Fibroblast of mammary gland (primary cell): ENCODE measurements at regions not wholly inside any gene's neighbourhood (a gene's known extent, or its start where the extent isn't known, plus 50 kb on each side); places are given as distances from the start of the nearest gene placed in this dataset.
A peak's percentile ranks its signal among the peaks of the same experiment; 100 is the strongest.

Source experiments
- DNase-seq: peaks from one replicate; pipeline ENCODE4 v3.0.0-alpha.2; 2010; ENCODE audit warnings: low read depth
- H3K4me3 ChIP-seq: 2 replicates; pipeline ENCODE4 v1.5.1; 2011; ENCODE audit warnings: low read depth, mild to moderate bottlenecking, low read length, moderate library complexity; ENCODE audit not compliant: control insufficient read depth
- TF ChIP-seq, protein P1 (sequence below): conservative IDR thresholded peaks from 2 replicates; pipeline ENCODE4 v1.5.1; 2011; ENCODE audit warnings: low read depth, low read length, inconsistent platforms; ENCODE audit not compliant: control insufficient read depth, insufficient read depth

DNA sequence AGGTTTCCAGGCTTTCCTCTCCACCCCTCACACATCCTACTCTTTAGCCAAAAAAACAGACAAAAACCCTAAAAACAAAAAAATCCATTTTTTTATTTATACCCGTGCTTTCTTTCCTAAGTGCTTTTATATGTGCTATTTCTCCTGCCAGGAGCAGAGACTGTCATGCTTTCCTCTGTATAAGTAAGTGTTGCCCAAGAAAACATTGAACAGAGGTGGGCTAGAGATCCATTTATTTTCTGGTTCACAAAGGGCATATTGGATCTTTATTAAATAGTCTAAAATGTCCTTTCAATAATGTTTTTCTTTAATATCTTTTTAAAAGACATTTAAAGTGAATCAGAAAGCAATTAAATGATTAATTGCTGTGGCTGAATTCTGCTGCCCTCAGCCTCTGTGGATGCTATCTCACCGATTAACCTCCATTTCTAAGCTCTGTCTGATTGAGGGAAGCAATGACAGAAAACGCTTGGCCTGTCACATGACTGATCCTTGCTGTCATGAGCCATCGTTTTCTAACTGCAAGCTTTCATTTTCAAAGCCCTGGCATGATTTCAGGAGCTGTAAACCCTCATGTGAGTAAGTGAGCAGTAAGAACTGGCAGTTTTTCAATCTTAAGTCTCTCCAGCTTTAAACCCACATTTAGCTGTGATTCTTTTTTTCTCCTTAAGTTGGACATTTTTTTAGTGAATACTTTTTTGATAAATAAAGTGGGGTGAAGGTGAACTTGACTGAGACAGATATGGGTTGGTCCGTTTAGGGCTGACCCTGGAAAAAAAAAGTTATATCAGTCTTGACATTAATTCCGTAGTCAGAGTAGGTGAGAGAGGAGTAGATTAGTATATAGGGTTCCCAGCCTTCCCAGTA is 180.7 kb upstream of the PGRMC2 start:
- peak; percentile 100 for DNase-seq
- TF ChIP-seq, protein P1, sequence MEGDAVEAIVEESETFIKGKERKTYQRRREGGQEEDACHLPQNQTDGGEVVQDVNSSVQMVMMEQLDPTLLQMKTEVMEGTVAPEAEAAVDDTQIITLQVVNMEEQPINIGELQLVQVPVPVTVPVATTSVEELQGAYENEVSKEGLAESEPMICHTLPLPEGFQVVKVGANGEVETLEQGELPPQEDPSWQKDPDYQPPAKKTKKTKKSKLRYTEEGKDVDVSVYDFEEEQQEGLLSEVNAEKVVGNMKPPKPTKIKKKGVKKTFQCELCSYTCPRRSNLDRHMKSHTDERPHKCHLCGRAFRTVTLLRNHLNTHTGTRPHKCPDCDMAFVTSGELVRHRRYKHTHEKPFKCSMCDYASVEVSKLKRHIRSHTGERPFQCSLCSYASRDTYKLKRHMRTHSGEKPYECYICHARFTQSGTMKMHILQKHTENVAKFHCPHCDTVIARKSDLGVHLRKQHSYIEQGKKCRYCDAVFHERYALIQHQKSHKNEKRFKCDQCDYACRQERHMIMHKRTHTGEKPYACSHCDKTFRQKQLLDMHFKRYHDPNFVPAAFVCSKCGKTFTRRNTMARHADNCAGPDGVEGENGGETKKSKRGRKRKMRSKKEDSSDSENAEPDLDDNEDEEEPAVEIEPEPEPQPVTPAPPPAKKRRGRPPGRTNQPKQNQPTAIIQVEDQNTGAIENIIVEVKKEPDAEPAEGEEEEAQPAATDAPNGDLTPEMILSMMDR: no peak

DNA sequence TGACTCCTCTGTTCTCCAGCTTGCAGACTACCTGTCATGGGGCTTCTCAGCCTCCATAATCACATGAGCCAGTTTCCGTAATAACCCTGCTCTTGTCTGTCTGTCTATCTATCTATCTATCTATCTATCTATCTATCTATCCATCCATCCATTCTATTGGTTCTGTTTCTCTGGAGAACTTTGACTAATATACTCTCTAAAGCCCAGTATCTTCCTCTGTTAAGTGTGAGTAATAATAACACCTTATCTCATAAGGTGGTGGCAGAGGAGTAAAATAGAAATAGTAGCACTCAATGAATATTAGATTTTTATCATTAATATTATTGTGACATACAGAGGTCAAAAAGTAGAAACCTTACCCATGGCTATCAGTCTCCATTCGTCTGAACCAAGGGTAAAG is 177.9 kb upstream of the PGRMC2 start:
- no peak overlapping the region for H3K4me3 ChIP-seq
- TF ChIP-seq, protein P1: no peak
- no peak for DNase-seq

More for the DNA sequence above, 180.7 kb upstream of the PGRMC2 start:
- no peak overlapping the region for H3K4me3 ChIP-seq

DNA sequence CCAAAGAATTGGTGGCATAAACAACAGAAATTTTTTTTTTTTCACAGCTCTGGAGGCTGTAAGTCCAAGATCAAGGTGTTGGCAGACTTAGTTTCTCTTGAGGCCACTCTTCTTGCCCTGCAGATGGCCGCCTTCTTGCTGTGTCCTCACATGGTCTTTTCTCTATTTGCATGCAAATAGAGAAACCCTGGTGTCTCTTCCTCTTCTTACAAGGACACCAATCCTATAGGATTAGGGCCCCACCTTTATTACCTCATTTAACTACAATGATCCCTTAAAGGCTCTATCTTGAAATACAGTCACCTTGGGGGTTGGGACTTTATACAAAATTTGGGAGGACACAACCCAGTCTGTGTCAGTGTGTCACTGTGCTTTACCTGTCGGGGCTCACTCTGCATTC is 175.4 kb upstream of the PGRMC2 start:
- TF ChIP-seq, protein P1: no peak
- DNase-seq: no peak

DNA sequence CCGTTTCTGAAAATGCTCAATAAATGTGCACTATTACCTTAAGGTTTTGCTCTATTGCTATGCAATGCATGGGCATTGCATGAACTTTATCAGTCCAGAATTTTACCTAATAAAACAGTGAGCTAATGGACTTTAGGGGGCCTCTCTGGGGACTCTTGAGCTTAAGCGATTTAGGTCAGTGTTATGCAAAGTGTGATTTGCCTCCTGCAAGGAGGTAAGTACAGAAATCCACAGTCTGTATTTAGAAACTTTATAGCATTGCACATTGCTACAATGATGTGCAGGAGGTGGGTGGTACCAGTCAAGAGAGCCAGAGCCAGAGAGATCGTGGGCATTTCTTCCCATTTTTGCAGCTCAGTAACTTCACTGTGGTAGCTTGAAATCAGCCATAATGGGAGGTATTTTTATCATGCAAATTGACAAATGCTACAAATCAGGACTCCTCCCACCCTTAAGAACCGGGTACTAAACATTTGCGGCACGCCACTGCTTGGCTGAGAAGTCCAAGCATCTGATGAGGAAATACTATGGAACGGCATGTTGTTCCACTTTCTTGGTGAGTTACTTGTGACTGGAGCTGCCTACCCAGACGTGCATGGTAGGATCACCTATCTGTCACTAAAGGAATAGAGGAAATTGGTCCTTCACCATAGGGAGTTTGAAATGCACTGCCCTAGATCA is 174.6 kb upstream of the PGRMC2 start:
- TF ChIP-seq, protein P1: no peak
- DNase-seq: no peak

More for the DNA sequence above, 175.4 kb upstream of the PGRMC2 start:
- no peak overlapping the region for H3K4me3 ChIP-seq

DNA sequence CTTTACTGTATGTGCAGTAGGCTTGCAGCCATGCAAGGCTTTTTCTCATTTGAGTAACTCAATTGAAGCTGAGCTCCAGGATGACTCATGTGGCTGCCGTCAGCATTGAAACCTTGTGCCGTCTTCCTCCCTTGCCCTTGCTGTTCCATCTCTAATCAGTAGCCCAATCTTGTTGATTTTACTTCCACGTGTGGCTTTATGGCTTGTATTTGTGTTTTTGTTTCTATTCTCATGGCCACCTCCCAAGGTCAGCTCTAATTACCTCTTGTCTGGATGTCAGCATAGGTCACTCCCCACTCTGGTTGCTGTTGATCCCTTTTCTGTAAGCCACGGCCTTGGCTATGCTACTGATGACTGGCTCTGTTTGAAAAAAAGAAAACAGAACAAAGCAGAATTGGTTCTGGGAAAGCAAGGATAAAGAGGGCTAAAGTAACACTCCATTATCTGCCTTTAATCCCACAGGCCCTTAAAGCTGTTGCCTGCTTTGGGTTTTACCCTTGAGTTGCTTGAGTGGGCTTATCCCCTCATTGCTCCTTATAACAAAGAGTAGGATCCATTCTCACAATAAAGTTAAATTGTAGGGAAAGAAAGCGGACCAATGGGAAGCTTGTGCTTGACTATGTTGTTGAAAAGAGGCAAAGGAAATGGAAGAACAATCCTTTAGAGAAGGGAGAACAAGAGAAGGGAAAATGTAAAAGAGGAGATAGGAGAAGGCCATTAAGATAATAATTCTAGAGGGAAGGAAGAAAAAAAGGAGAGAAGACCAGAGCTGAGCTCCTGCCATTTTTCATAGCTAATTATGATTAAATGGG is 173.9 kb upstream of the PGRMC2 start:
- TF ChIP-seq, protein P1: no peak
- H3K4me3 ChIP-seq: no peak overlapping the region
- DNase-seq: peak; percentile 93

More for the DNA sequence above, 174.6 kb upstream of the PGRMC2 start:
- no peak overlapping the region for H3K4me3 ChIP-seq

DNA sequence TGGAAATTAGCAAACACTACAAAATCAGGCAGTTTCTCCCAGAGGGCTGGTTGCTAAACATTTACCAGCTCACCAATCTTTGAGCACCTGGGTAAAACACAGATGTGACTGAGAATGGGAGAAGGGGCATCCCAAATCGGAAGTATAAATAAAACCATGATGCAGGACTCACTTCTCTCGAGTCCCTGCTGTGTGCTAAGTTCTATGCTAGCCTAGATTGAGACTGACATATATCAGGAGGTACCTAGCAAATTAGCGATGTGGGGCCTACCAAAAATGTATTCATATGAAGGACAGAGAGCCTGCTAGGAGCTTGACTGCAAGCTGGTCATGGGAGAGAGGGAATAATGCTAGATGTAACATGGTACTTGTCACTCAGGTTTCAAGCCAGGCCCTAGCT is 171.9 kb upstream of the PGRMC2 start:
- no peak for DNase-seq

More for the DNA sequence above, 171.9 kb upstream of the PGRMC2 start:
- no peak overlapping the region for H3K4me3 ChIP-seq
- TF ChIP-seq, protein P1: no peak
